ENCODE measurements at regions not wholly inside any gene's neighbourhood (a gene's known extent, or its start where the extent isn't known, plus 50 kb on each side); places are given as distances from the start of the nearest gene placed in this dataset.

- TF ChIP-seq CTCF (IDR thresholded peaks at IDR 0.05) (no peak), POLR2A (IDR thresholded peaks at IDR 0.05) (no peak)
These were observed 523.1 kb downstream of the PLCL1 start for GRCh38 chr2:198327526-198327925.
